ENCODE measurements at regions not wholly inside any gene's neighbourhood (a gene's known extent, or its start where the extent isn't known, plus 50 kb on each side); places are given as distances from the start of the nearest gene placed in this dataset.
A peak's percentile ranks its signal among the peaks of the same experiment; 100 is the strongest.

DNA sequence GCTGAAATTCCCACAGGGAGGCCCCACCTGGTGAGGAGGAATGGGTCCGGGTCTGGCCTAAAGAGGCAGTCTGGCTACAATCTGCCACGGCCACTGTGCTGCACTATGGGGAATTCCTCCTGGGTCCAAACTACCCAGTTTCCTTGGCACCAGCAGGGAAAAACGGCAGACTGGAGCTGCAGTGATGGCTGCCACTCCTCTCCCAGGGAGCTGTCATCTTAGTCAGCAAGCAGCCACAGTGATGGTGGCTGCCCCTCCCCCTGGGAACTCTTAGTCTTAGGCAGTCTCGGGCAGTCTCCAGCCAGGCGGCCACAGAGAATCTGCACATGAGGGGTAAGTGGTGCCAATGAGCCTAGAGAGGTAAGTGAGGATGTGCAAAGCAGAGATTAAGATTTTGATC, 205.8 kb downstream of the TMEM38B start:
- intact Hi-C loops (cut with DNase I) = loop anchor here (5.0 to 10.0 kb wide), 2 partner anchors 962 to 965 kb away; partner anchors contain the start of gene ZNF462 (in 2 of the 2)
- ATAC-seq = no peak
- Histone ChIP-seq H3K27me3 (ENCODE audit: insufficient read depth in 3 of 3, low read length in 2 of 3) (no peaks in the 10 kb centered on the region), H3K9me3 (no peaks in the 10 kb centered on the region), H3K4me1 (peaks cover 4% of the 10 kb centered on the region), H3K4me3 (no peak overlapping the region), H3K36me3 (ENCODE audit: insufficient read depth in 1 of 2, low read depth in 1 of 2) (no peaks in the 10 kb centered on the region), H3K27ac (no peak overlapping the region)
- DNase-seq = no peak
- 56 to 61% (median 58%) methylated on average over 5 of the region's 5 CpGs for WGBS, 3 donors
- TF ChIP-seq, protein P1, sequence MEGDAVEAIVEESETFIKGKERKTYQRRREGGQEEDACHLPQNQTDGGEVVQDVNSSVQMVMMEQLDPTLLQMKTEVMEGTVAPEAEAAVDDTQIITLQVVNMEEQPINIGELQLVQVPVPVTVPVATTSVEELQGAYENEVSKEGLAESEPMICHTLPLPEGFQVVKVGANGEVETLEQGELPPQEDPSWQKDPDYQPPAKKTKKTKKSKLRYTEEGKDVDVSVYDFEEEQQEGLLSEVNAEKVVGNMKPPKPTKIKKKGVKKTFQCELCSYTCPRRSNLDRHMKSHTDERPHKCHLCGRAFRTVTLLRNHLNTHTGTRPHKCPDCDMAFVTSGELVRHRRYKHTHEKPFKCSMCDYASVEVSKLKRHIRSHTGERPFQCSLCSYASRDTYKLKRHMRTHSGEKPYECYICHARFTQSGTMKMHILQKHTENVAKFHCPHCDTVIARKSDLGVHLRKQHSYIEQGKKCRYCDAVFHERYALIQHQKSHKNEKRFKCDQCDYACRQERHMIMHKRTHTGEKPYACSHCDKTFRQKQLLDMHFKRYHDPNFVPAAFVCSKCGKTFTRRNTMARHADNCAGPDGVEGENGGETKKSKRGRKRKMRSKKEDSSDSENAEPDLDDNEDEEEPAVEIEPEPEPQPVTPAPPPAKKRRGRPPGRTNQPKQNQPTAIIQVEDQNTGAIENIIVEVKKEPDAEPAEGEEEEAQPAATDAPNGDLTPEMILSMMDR (IDR thresholded peaks at IDR 0.05) = no peak

DNA sequence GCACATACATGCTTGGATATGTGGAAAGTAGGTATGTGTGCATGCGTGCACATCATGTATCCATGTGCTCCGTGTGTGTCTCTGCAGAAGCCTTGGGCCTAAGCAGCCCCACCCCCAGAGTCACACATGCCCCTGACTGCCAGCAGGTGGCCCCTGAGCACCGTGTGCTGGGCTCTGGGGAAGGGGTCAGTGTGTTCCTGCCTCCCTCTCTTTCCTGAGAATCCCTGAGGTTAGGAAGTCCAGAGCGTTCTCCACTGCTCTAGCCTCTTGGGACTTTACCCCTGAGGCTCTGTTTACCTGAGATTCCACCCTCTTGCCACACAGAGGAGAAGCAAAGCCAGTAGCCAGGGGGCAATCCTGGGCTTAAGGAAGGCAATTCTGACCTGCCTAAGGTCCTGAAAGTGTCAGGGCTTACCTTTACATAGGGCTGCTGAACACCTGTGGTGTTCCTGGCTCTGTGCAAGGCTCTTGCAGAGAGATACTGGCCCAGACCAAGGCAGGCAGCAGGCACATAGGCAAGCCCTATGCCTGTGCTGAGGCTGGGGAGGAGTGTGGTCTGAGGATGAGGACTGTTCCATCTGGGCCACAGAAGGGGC, 207.3 kb downstream of the TMEM38B start:
- Histone ChIP-seq H3K36me3 (ENCODE audit: insufficient read depth in 1 of 2, low read depth in 1 of 2) (no peaks in the 10 kb centered on the region), H3K4me1 (peaks cover 4% of the 10 kb centered on the region), H3K27me3 (ENCODE audit: insufficient read depth in 3 of 3, low read length in 2 of 3) (no peaks in the 10 kb centered on the region), H3K4me3 (no peak overlapping the region), H3K27ac (no peak overlapping the region), H3K9me3 (no peaks in the 10 kb centered on the region)
- 21 to 24% (median 22%) methylated on average over 4 of the region's 4 CpGs for WGBS, 3 donors
- DNase-seq (peak; percentile 29 to 62), ATAC-seq (peak; percentile 96 to 98 (median 96))
- intact Hi-C loops (cut with DNase I) = loop anchor here (5.0 to 10.0 kb wide), 2 partner anchors 961 to 963 kb away; partner anchors contain the start of gene ZNF462 (in 2 of the 2)
- TF ChIP-seq, protein P1 (IDR thresholded peaks at IDR 0.05) = peak; percentile 78

DNA sequence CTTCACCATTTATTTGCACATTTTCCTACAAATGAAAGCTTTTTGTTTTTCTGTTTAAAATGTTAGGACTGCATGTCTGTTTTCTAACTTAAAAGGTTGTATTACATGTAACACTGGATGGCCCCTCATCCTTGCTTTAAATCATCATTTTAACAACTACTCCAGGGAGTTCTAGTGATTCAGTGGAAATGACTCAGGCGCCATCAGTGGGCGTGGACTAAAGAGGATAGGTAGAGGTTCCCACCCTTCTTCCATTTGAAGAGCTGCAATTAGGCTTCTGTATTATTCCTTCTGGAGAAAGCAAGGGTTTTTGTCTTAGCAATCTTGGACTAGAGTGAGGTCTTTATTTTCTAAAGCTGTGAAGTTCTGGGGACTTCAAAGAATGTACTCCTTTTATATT, 213.7 kb downstream of the TMEM38B start:
- Histone ChIP-seq H3K9me3 (no peaks in the 10 kb centered on the region), H3K4me3 (no peak overlapping the region), H3K27me3 (ENCODE audit: insufficient read depth in 3 of 3, low read length in 2 of 3) (no peaks in the 10 kb centered on the region), H3K4me1 (peaks cover 19% of the 10 kb centered on the region), H3K36me3 (ENCODE audit: insufficient read depth in 1 of 2, low read depth in 1 of 2) (no peaks in the 10 kb centered on the region), H3K27ac (no peak overlapping the region)
- TF ChIP-seq, protein P1 (IDR thresholded peaks at IDR 0.05) = no peak
- intact Hi-C loops (cut with DNase I) = loop anchor here in 1 of 2 donors (10.0 kb wide), 1 partner anchor 957 kb away; the partner anchor contains the start of gene ZNF462
- DNase-seq (no peak), ATAC-seq (no peak)
- WGBS, 3 donors = 84 to 93% (median 85%) methylated on average over 2 of the region's 2 CpGs

DNA sequence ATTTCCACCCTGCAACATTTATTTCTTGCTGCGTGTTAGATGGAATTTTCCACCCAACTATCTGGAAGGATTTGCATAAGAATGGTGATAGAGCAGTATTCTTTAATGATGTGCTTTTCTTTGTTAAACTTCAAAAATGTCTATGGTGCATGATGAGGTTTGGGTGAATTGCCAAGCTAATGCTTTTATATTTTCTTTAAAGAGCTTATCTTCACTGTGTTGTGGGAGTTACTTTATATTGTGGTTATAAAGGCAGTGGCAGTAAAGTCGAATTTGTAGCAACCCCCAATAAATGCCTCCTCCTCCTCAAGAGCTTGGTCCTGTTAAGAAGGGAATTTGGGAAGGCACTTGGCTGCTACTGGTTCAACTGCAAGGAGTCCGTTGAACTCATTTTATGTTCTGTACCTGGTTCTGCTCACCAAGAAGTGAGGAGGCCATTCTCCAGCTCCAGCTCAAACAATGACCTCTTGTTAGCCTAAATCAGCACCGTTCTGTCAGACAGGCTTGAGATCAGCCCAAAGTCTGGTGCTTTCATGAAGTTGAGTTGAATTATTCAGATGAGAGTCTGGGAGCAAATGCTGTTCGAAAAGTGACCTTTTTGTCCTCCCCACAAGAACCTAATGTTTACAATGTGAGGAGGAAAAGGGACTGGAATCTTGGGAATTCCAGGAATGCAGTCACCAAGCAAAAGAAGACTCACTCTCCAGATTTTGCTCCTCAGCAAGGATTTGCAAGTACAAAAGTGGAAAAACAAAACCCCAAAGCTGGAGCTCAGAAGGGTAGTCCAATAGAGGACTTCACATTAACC, 217.0 kb downstream of the TMEM38B start:
- TF ChIP-seq, protein P1 (IDR thresholded peaks at IDR 0.05) = no peak
- intact Hi-C loops (cut with DNase I) = no loop called here
- peaks cover 32% of the 10 kb centered on the region for H3K4me1 ChIP-seq
- no peak overlapping the region for H3K4me3 ChIP-seq
- peak overlapping the region; percentile 93 for H3K27ac ChIP-seq
- no peak for DNase-seq
- no peak for ATAC-seq
- no peaks in the 10 kb centered on the region for H3K9me3 ChIP-seq
- no peaks in the 10 kb centered on the region for H3K36me3 ChIP-seq (ENCODE audit: insufficient read depth in 1 of 2, low read depth in 1 of 2)
- 38 to 51% (median 43%) methylated on average over 5 of the region's 5 CpGs for WGBS, 3 donors
- no peaks in the 10 kb centered on the region for H3K27me3 ChIP-seq (ENCODE audit: insufficient read depth in 3 of 3, low read length in 2 of 3)

Measured in psoas muscle (tissue), 7 donors.